A549 (cell line): ENCODE measurements at regions not wholly inside any gene's neighbourhood (a gene's known extent, or its start where the extent isn't known, plus 50 kb on each side); places are given as distances from the start of the nearest gene placed in this dataset.

Experiments used
- ATAC-seq, 2 experiments: fragments of 200-7000 bp in 1 of 2; fragments of >200 bp in 1 of 2; cut with Nextera tagmentation in 1 of 2; cut with Tn5 transposase in 1 of 2; 3 replicates each; pipeline versions ENCODE4 v1.8.0 to v1.9.1; 2018 to 2020; ENCODE audit warnings: mild to moderate bottlenecking in 1 of 2, moderate library complexity in 1 of 2
- CTCF ChIA-PET: fragments of 300-600 bp; sonication (Branson Sonifier 250); formaldehyde crosslinking; extraction: SDS; loops from one replicate; lab custom pipeline; 2021; ENCODE audit warnings: antibody characterized with exemption, inconsistent platforms; lab: Yijun Ruan, JAX
- POLR2A ChIA-PET: fragments of 350-600 bp; formaldehyde crosslinking; extraction: SDS; loops from one replicate; lab custom pipeline; 2021; ENCODE audit warnings: antibody characterized with exemption, inconsistent platforms; lab: Yijun Ruan, JAX
- DNase-seq, 2 experiments: peaks; one replicate each; pipeline versions ENCODE4 v3.0.0 to v3.0.0-alpha.2; 2011 to 2016; ENCODE audit warnings: low read depth in 1 of 2, low spot score in 1 of 2
- FAIRE-seq: peaks from 2 replicates; lab custom pipeline; 2011; peaks lifted over from hg19 to GRCh38; lab: Jason Lieb, UNC
- H3K27ac ChIP-seq, 2 experiments: fragments of >200 bp; sonication (Bioruptor Twin); formaldehyde crosslinking; 3 replicates each; pipeline ENCODE4 v1.5.1; 2016 to 2017
- H3K4me1 ChIP-seq: fragments of >200 bp; sonication (Bioruptor Twin); formaldehyde crosslinking; 3 replicates; pipeline ENCODE4 v1.6.1; 2016
- H3K4me2 ChIP-seq: fragments of >200 bp; sonication (Bioruptor Twin); formaldehyde crosslinking; 3 replicates; pipeline ENCODE4 v1.6.1; 2016
- H3K4me3 ChIP-seq: fragments of >200 bp; sonication (Bioruptor Twin); formaldehyde crosslinking; 3 replicates; pipeline ENCODE4 v1.5.1; 2016
- H3K9me3 ChIP-seq: fragments of >200 bp; sonication (Bioruptor Twin); formaldehyde crosslinking; 3 replicates; pipeline ENCODE4 v1.6.1; 2016
- BHLHE40 ChIP-seq: IDR thresholded peaks from 2 replicates; pipeline ENCODE4 v1.6.1; 2012; ENCODE audit warnings: low read depth, low read length, inconsistent platforms
- CBX2 ChIP-seq: fragments of 200-600 bp; sonication (generic); IDR thresholded peaks from 2 replicates; pipeline ENCODE4 v1.6.1; 2016; ENCODE audit warnings: low read depth, mild to moderate bottlenecking, borderline replicate concordance
- CEBPB ChIP-seq, 2 experiments: fragments of >200 bp in 1 of 2; sonication (Bioruptor Twin) in 1 of 2; formaldehyde crosslinking in 1 of 2; IDR thresholded peaks; 2 replicates each; pipeline ENCODE4 v1.6.1; 2012 to 2016
- CHD2 ChIP-seq: fragments of 150-350 bp; IDR thresholded peaks from 2 replicates; pipeline ENCODE4 v1.6.1; 2014; ENCODE audit warnings: low read length; ENCODE audit not compliant: partially characterized antibody
- EHMT2 ChIP-seq: fragments of 200-600 bp; sonication (generic); IDR thresholded peaks from 2 replicates; pipeline ENCODE4 v1.6.1; 2016; ENCODE audit warnings: antibody characterized with exemption, low read depth, mild to moderate bottlenecking, moderate library complexity
- ELK1 ChIP-seq: fragments of 150-350 bp; IDR thresholded peaks from 2 replicates; pipeline ENCODE4 v1.6.1; 2014; ENCODE audit warnings: low read depth, mild to moderate bottlenecking, low read length
- EP300 ChIP-seq, 2 experiments: fragments of >200 bp; sonication (Bioruptor Twin); formaldehyde crosslinking; IDR thresholded peaks; 2 replicates in 1 of 2; 3 replicates in 1 of 2; pipeline ENCODE4 v1.6.1; 2016 to 2017
- ESRRA ChIP-seq: fragments of 150-350 bp; IDR thresholded peaks from 2 replicates; pipeline ENCODE4 v1.6.1; 2014; ENCODE audit warnings: mild to moderate bottlenecking, low read length, borderline replicate concordance
- FOSL2 ChIP-seq, 2 experiments: fragments of 450-650 bp in 1 of 2; fragments of >200 bp in 1 of 2; sonication (Bioruptor Twin) in 1 of 2; formaldehyde crosslinking; IDR thresholded peaks; 2 replicates each; pipeline versions ENCODE4 v1.5.0 to v1.6.1; 2016 to 2020; ENCODE audit warnings: mild to moderate bottlenecking in 1 of 2, moderate library complexity in 1 of 2
- HES2 ChIP-seq: fragments of >200 bp; sonication (Bioruptor Twin); formaldehyde crosslinking; IDR thresholded peaks from 2 replicates; pipeline ENCODE4 v1.6.1; 2016
- HOXB5 ChIP-seq: fragments of 250-450 bp; sonication (Bioruptor Pico); IDR thresholded peaks from 2 replicates; pipeline ENCODE4 v1.5.0; 2020; ENCODE audit warnings: mild to moderate bottlenecking, moderate library complexity
- JUN ChIP-seq, 2 experiments: fragments of >200 bp; sonication (Bioruptor Twin); formaldehyde crosslinking; IDR thresholded peaks; 2 replicates in 1 of 2; 3 replicates in 1 of 2; pipeline ENCODE4 v1.6.1; 2016 to 2017
- JUNB ChIP-seq: fragments of >200 bp; sonication (Bioruptor Twin); formaldehyde crosslinking; IDR thresholded peaks from 2 replicates; pipeline ENCODE4 v1.6.1; 2016
- KDM1A ChIP-seq: fragments of 200-600 bp; sonication (generic); IDR thresholded peaks from 2 replicates; pipeline ENCODE4 v1.6.1; 2016; ENCODE audit warnings: low read depth, mild to moderate bottlenecking
- KDM5A ChIP-seq: fragments of 200-600 bp; sonication (generic); IDR thresholded peaks from 2 replicates; pipeline ENCODE4 v1.6.1; 2016; ENCODE audit warnings: antibody characterized with exemption, mild to moderate bottlenecking
- MAFK ChIP-seq: fragments of 450-650 bp; IDR thresholded peaks from 2 replicates; pipeline ENCODE4 v1.6.1; 2014; ENCODE audit not compliant: partially characterized antibody
- MYC ChIP-seq: IDR thresholded peaks from 2 replicates; pipeline ENCODE4 v1.6.1; 2012; ENCODE audit warnings: mild to moderate bottlenecking, inconsistent platforms, low read length, improper control_type of control experiment, borderline replicate concordance
- RAD21 ChIP-seq, 2 experiments: fragments of >200 bp in 1 of 2; sonication (Bioruptor Twin) in 1 of 2; formaldehyde crosslinking in 1 of 2; IDR thresholded peaks in 1 of 2; conservative IDR thresholded peaks in 1 of 2; 2 replicates in 1 of 2; 3 replicates in 1 of 2; pipeline ENCODE4 v1.6.1; 2012 to 2018; ENCODE audit warnings: inconsistent platforms in 1 of 2
- REST ChIP-seq: fragments of 200-600 bp; sonication (generic); IDR thresholded peaks from 2 replicates; pipeline ENCODE4 v1.6.1; 2016; ENCODE audit warnings: antibody characterized with exemption, mild to moderate bottlenecking, moderate library complexity
- RFX5 ChIP-seq: fragments of 450-650 bp; IDR thresholded peaks from 2 replicates; pipeline ENCODE4 v1.7.1; 2014; ENCODE audit warnings: antibody characterized with exemption, mild to moderate bottlenecking, moderate library complexity
- USF2 ChIP-seq: fragments of 450-650 bp; IDR thresholded peaks from 2 replicates; pipeline ENCODE4 v1.6.1; 2014; ENCODE audit warnings: antibody characterized with exemption
- ZC3H11A ChIP-seq: fragments of 450-650 bp; IDR thresholded peaks from 2 replicates; pipeline ENCODE4 v1.6.1; 2014; ENCODE audit warnings: antibody characterized with exemption, mild to moderate bottlenecking
- ZSCAN20 ChIP-seq: fragments of 250-450 bp; sonication (Bioruptor Pico); IDR thresholded peaks from 2 replicates; pipeline ENCODE4 v1.8.0; 2022; ENCODE audit warnings: mild to moderate bottlenecking, moderate library complexity
- WGBS: methylation state at CpG from one replicate; pipeline ENCODE4 v1.1.6; 2017; ENCODE audit errors: missing lambda C conversion rate; 5-methylcytosine and 5-hydroxymethylcytosine counted together

GRCh38 chr6:3913077-3913957 lies 64.1 kb downstream of the FAM50B start (continued):
- TF ChIP-seq RAD21 (conservative IDR thresholded peaks at IDR 0.05 in 1 of 2, IDR thresholded peaks at IDR 0.05 in 1 of 2) (no peak), ZC3H11A (no peak), CBX2 (no peak), FOSL2 (IDR thresholded peaks at IDR 0.05) (peak; percentile 54), FOSL2 (CRISPR knock-in tag; IDR thresholded peaks at IDR 0.05) (peak; percentile 80), EP300 (IDR thresholded peaks at IDR 0.05) (peak; percentile 37 to 68; a peak in 2 of 5 replicates), JUNB (peak; percentile 76), ZSCAN20 (CRISPR knock-in tag) (no peak), EHMT2 (no peak)

GRCh38 chr6:3913958-3914337 lies 64.8 kb downstream of the FAM50B start:
- H3K4me1 ChIP-seq = peaks cover 38% of the 10 kb centered on the region
- no peak overlapping the region for H3K4me3 ChIP-seq
- H3K9me3 ChIP-seq = peaks cover 18% of the 10 kb centered on the region; the same call in 2 of the 3 replicates
- no peak for ATAC-seq
- peak overlapping the region; percentile 83 to 89 for H3K27ac ChIP-seq
- H3K4me2 ChIP-seq = peak overlapping the region; percentile 91
- FAIRE-seq = no peak
- POLR2A ChIA-PET = interaction anchor here (1.2 to 1.6 kb wide), 2 partner anchors 65 to 116 kb away, joined by 3 to 5 read pairs; partner anchors contain the start of gene FAM50B
- CTCF ChIA-PET = interaction anchor here (0.6 to 7.5 kb wide), 11 partner anchors 10 to 165 kb away, joined by 3 to 55 read pairs (median 5); partner anchors contain the start of gene FAM50B
- DNase-seq = no peak
- WGBS = 44% methylated on average over 4 of the region's 4 CpGs
- no peak for TF ChIP-seq BHLHE40
- TF ChIP-seq USF2 = no peak
- TF ChIP-seq KDM1A = no peak
- TF ChIP-seq EP300 (IDR thresholded peaks at IDR 0.05) = peak in 1 of 2 experiments; percentile 13; a peak in 1 of 5 replicates
- TF ChIP-seq MYC = no peak
- no peak for TF ChIP-seq MAFK

- CTCF ChIA-PET = interaction anchor here (7.1 to 7.5 kb wide), 2 partner anchors 17 to 66 kb away, joined by 51 to 55 read pairs; partner anchors contain the start of gene FAM50B
- Histone ChIP-seq H3K4me2 (no peak overlapping the region), H3K27ac (peak overlapping the region; percentile 61 to 89; a peak in 4 of 6 replicates), H3K9me3 (peaks cover 18% of the 10 kb centered on the region; the same call in 2 of the 3 replicates), H3K4me1 (peaks cover 43% of the 10 kb centered on the region), H3K4me3 (no peak overlapping the region)
- 86% methylated on average over 9 of the region's 9 CpGs for WGBS
- POLR2A ChIA-PET = no interaction called here
- FAIRE-seq (no peak), DNase-seq (no peak), ATAC-seq (no peak)
- TF ChIP-seq KDM5A (no peak), CHD2 (no peak), MYC (no peak), ESRRA (no peak), ELK1 (no peak), HES2 (no peak), RFX5 (no peak), HOXB5 (CRISPR knock-in tag) (no peak), CEBPB (IDR thresholded peaks at IDR 0.05) (no peak), JUN (IDR thresholded peaks at IDR 0.05) (no peak), ZSCAN20 (CRISPR knock-in tag) (no peak), REST (no peak)
Observed at GRCh38 chr6:3915076-3915791, 66.1 kb downstream of the FAM50B start.
